ENCODE measurements at regions not wholly inside any gene's neighbourhood (a gene's known extent, or its start where the extent isn't known, plus 50 kb on each side); places are given as distances from the start of the nearest gene placed in this dataset.

- TF ChIP-seq, protein P1, sequence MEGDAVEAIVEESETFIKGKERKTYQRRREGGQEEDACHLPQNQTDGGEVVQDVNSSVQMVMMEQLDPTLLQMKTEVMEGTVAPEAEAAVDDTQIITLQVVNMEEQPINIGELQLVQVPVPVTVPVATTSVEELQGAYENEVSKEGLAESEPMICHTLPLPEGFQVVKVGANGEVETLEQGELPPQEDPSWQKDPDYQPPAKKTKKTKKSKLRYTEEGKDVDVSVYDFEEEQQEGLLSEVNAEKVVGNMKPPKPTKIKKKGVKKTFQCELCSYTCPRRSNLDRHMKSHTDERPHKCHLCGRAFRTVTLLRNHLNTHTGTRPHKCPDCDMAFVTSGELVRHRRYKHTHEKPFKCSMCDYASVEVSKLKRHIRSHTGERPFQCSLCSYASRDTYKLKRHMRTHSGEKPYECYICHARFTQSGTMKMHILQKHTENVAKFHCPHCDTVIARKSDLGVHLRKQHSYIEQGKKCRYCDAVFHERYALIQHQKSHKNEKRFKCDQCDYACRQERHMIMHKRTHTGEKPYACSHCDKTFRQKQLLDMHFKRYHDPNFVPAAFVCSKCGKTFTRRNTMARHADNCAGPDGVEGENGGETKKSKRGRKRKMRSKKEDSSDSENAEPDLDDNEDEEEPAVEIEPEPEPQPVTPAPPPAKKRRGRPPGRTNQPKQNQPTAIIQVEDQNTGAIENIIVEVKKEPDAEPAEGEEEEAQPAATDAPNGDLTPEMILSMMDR (conservative IDR thresholded peaks at IDR 0.05; ENCODE audit: low read depth, low read length) = no peak
Observed at GRCh38 chrX:125620715-125621587, 301.3 kb downstream of the TEX13C start.

DNA sequence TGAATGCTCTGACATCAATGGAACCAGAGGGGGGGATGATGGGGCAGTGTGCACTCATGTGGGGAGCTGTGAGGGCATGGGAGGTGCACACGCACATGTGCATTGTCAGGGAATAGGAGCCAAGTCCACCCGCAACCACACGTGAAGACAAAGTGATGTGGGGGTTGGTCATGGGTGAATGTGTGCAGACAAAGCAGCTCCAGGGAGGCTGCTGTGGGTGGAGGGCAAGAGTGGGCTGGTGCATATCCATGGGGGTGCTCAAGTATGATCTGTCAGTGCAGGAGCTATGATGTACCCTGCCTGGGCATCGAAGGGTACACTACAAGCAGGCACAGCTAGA, 301.9 kb downstream of the TEX13C start:
- TF ChIP-seq, protein P1 (conservative IDR thresholded peaks at IDR 0.05; ENCODE audit: low read depth, low read length) = no peak

More at GRCh38 chrX:125620715-125621587, 301.3 kb downstream of the TEX13C start:
- H3K4me3 ChIP-seq (ENCODE audit: low read depth, low read length) = no peak overlapping the region
- no peak for DNase-seq (ENCODE audit: low read depth)

DNA sequence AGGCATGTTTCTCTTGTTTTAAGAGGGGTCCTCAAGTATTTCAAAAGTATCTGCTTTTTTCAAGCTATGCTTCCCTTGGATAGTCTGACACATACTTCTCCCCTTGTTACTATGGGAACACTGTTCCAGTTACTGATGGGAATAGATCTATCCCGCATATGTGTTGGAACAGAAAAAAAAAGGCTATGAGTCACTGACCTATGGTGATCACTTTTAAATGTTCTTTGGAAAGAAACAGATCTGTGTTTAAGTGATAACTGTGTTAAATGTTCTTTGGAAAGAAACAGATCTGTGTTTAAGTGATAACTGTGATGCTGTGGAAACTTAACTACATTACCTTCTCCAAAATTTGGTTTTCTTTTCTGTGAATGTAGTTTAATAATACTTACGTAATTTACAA, 303.2 kb downstream of the TEX13C start:
- no peak for DNase-seq (ENCODE audit: low read depth)
- no peak overlapping the region for H3K4me3 ChIP-seq (ENCODE audit: low read depth, low read length)
- TF ChIP-seq, protein P1 (conservative IDR thresholded peaks at IDR 0.05; ENCODE audit: low read depth, low read length) = no peak

More for the DNA sequence above, 301.9 kb downstream of the TEX13C start:
- no peak for DNase-seq (ENCODE audit: low read depth)
- no peak overlapping the region for H3K4me3 ChIP-seq (ENCODE audit: low read depth, low read length)

GRCh38 chrX:125627676-125628075, 308.0 kb downstream of the TEX13C start:
- TF ChIP-seq, protein P1 (conservative IDR thresholded peaks at IDR 0.05; ENCODE audit: low read depth, low read length) = no peak
- no peak overlapping the region for H3K4me3 ChIP-seq (ENCODE audit: low read depth, low read length)
- DNase-seq (ENCODE audit: low read depth) = no peak

DNA sequence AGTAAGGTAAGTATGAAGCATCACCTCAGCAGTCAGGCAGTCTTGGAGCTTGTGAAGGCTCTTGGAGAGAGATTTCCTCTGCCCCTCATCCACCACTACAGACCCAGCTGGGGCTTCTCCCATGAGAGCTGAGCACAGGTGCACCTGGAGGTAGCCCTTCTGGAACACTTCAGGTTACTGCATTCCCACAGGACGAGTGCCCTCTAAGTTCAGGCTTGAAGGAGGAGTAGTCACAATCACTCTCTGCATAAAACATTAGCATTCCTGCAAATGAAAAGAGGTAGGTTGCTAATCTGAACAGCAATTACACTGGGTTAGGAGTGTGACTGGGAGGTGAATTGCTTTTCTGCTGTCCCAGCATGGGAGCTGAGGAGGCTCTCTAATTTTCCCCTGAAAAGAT, 308.8 kb downstream of the TEX13C start:
- TF ChIP-seq, protein P1 (conservative IDR thresholded peaks at IDR 0.05; ENCODE audit: low read depth, low read length) = no peak
- no peak overlapping the region for H3K4me3 ChIP-seq (ENCODE audit: low read depth, low read length)
- no peak for DNase-seq (ENCODE audit: low read depth)

- no peak overlapping the region for H3K4me3 ChIP-seq (ENCODE audit: low read depth, low read length)
- DNase-seq (ENCODE audit: low read depth) = no peak
- TF ChIP-seq, protein P1 (conservative IDR thresholded peaks at IDR 0.05; ENCODE audit: low read depth, low read length) = no peak
Observed at GRCh38 chrX:125641405-125641804, 321.7 kb downstream of the TEX13C start.

DNA sequence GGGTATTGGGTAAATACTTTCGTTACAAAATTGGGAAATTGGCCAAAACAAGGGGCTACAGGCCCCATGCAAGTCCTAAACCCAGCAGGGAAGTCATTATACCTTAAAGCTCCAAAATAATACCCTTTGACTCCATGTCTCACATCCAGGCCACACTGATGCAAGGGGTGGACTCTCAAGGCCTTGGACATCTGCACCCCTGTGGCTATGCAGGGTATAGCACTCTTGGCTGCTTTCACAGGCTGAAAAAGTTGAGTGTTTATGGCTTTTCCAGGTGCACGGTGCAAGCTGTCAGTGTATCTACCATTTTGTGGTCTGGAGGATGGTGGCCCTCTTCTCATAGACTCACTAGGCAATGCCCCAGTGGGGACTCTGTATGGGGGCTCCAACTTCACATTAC, 326.5 kb downstream of the TEX13C start:
- no peak for DNase-seq (ENCODE audit: low read depth)
- TF ChIP-seq, protein P1 (conservative IDR thresholded peaks at IDR 0.05; ENCODE audit: low read depth, low read length) = no peak
- no peak overlapping the region for H3K4me3 ChIP-seq (ENCODE audit: low read depth, low read length)
